Fibroblast of skin of left biceps (primary cell): ENCODE measurements at regions not wholly inside any gene's neighbourhood (a gene's known extent, or its start where the extent isn't known, plus 50 kb on each side); places are given as distances from the start of the nearest gene placed in this dataset.
"Not testable (repeated sequence)": the region's sequence is repeated elsewhere in the genome, so short reads cannot be mapped to it uniquely, and the experiment has no call there.

Experiments used
- DNase-seq, 2 experiments: peaks; one replicate each; pipeline ENCODE4 v3.0.0-alpha.2; 2013; ENCODE audit warnings: low read depth in 2 of 2

DNA sequence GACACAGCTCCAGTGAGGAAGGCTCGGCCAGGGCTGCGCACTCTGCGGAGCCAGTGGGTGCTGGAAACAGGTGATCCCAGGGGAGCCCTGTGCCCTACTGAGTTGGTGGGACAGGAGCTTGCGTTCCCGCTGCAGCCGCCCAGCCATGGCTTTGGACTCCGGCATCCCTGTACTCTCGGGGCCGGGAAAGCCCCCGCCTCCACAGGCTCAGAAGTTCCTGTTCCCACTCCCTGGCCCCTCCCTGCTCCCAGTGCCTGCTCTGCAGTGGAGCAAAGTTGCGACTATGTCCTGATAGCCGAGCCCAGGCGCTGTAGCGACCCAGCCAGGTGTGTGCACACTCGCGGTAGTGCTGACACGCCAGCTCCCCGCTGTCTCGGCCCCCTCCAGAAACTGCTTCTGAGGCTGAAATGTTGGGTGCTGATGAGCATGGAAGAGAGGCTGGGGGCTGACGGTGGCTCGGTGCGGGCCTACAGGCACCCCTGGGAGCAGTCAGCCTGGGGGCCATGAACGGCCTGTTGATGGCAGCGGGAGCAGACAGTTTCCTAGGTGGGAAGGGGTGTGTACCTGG, 344.6 kb upstream of the MGAT4C start:
- DNase-seq: no peak

DNA sequence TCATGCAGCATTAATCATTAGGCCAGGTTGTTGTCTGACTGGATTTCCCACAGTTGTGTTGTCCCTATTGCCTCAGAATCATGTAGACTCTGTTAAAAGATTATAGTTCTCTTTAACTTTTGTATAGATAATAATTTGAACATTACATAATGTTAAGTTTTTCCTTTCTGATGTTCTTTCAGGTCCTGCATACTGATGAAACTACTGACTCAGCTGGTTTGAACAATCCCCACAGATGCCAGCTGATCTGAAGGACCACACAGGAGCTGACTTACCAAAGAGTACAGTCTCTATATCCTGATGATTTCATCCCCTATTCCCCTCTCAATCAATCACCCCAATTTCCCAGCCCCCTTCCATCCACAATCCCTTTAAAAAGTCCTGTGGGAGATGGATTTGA, 341.2 kb upstream of the MGAT4C start:
- DNase-seq: no peak

- DNase-seq: no peak
Measured at GRCh38 chr12:86590296-86590695, 334.1 kb upstream of the MGAT4C start.

DNA sequence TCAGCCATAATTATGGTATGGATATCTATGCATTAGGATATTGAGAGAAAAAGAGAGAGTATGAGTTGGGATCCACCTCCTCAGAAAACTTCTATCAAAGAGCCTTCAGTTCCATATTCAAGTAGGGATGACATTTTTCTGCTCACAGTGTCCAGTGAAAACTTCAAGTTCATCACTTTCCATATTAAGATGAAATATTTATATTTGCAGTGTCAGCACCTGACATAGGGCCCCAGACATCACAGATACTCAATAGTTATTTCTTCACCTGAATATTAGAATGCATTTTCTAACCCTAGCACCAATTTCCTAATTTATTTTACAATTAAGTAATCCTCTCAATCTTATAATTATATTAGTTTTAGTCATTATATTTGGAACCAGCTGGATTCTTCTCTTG, 318.0 kb upstream of the MGAT4C start:
- DNase-seq: no peak

DNA sequence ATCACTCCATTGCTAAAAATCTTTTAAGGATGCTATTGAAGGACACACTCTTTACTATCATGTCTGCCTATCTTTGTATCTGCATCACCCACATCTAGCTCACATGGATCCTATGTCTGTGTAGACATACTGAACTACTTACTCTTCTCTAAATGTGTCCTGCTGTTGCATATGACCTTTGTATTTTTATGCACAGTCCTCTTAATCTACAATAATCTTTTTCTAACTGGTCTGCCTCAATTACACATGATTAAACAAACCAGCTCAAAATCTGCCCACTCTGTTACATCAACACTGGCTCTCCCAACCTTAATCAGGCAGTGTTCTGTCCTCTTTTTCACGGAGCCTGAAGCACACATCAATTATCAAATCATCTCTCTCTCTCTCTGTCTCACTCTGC, 316.3 kb upstream of the MGAT4C start:
- no peak for DNase-seq

DNA sequence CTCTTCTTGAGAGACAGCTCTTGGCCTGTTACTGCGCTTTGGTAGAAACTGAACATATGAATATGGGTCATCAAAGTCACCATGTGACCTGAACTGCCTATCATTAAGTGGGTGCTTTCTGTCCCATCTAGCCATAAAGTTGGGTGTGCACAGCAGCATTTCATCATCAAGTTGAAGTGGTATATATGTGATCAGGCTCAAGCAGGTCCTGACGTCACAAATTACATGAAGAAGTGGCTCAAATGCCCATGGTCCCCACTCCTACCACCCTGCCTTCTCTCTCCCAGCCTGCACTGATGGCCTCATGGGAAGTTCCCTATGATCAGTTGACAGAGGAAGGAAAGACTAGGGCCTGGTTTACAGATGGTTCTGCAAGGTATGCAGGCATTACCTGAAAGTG, 308.8 kb upstream of the MGAT4C start:
- DNase-seq: no peak

DNA sequence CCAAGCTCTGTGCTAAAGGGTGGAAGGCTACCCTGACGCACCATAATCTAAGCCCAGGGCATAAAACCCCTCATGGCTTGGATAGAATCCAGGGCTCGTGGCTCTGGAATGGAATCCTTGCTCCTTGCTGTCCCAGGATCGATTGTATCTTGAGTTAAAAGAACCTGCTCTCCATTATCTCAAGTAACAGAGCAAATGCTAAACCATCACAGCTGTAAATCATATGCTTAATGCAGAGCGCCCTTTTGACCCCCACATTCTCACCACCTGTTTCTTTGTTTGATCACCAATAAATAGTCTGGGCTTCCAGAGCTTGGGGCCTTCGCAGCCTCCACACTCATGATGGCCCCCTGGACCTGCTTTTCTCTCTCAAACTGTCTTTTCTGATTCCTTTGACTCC, 299.3 kb upstream of the MGAT4C start:
- not testable (repeated sequence) for DNase-seq

- no peak for DNase-seq
Measured at GRCh38 chr12:86551146-86551571, 295.0 kb upstream of the MGAT4C start.

- DNase-seq: no peak
Measured at GRCh38 chr12:86550218-86551145, 294.3 kb upstream of the MGAT4C start.

DNA sequence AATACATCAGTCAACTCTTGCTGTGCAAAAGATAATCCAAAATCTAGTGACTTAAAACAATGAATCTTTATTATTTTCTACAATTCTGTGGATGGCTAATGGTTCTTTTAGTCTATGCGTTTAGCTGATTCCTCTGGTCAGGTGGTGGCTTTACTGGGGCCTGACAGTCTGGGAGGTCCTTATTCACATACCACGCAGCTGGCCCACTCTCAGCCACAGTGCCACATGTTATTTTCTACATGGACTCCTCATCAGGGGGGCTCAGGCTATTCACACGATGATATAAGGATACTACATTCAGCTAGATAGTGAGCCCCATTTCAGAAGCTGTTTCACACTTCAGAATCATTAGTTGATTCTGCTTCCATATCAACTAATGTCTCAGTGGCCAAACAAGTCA, 287.5 kb upstream of the MGAT4C start:
- DNase-seq: no peak

DNA sequence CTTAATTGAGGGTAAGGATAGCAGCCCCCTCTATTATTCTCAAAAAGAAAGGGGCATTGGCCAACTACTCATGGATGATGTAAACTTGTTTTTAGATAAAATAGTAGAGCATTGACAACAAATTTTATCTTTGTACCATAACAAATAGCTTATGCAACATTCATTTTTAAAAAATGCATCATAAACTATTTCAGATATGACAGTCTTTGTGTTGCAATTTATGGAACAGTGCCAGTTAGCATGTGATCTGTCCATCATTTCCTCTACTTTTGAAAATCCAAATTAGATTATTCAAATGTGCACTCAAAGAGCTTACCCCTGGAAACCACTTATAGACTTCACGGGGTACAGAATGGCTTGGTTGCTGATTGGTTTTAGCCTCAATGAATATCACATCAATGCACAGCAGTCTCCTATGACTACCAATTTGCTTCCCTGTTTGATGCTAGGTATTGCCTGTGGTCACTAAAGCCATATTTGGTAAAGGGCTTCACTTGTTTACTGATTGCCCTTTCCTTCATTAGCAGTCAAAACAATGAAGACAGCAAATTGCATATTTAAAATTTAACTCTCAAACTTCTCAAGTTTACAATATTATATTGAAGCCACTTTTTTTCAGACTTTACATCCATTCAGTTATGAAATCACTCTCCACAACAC, 274.9 kb upstream of the MGAT4C start:
- DNase-seq: no peak

- DNase-seq: no peak
Measured at GRCh38 chr12:86526060-86526595, 269.9 kb upstream of the MGAT4C start.

- DNase-seq: no peak
Measured at GRCh38 chr12:86523844-86524243, 267.7 kb upstream of the MGAT4C start.

DNA sequence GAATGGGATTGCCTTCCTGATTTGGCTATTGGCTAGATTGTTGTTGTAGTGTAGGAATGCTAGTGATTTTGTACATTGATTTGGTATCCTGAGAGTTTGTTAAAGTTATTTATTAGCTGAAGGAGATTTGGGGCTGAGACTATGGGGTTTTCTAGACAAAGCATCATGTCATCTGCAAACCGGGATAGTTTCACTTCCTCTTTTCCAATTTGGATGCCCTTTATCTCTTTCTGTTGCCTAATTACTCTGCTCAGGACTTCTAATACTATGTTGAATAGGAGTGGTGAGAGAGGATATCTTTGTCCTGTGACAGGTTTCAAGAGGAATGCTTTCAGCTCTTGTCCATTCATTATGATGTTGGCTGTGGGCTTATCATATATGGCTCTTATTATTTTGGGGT, 265.7 kb upstream of the MGAT4C start:
- no peak for DNase-seq

DNA sequence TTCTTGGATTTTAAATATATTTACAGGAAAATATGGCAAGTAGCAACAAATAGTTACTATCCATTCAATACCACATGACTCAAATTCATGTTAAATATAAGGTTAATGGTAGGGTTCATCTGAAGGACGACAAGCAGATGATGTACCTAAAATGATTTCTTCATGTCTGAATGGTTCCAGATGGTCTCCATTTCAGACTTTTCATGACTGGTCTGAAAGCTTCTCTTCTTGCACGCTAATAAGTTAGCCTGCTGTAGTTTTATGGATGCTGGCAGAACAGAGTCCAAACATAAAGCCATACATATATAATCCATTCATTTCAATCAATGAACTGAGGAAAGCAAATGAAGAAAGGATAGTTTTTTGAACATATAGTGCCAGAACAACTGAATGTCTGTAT, 257.0 kb upstream of the MGAT4C start:
- DNase-seq: peak; percentile 57 to 58

- DNase-seq: no peak
Measured at GRCh38 chr12:86496595-86496994, 240.4 kb upstream of the MGAT4C start.

- DNase-seq: no peak
Measured at GRCh38 chr12:86484473-86484872, 228.3 kb upstream of the MGAT4C start.

GRCh38 chr12:86473231-86473630, 217.0 kb upstream of the MGAT4C start:
- DNase-seq: no peak

- no peak for DNase-seq
Measured at GRCh38 chr12:86456776-86457175, 200.6 kb upstream of the MGAT4C start.

- DNase-seq: no peak
Measured at GRCh38 chr12:86456241-86456640, 200.1 kb upstream of the MGAT4C start.

DNA sequence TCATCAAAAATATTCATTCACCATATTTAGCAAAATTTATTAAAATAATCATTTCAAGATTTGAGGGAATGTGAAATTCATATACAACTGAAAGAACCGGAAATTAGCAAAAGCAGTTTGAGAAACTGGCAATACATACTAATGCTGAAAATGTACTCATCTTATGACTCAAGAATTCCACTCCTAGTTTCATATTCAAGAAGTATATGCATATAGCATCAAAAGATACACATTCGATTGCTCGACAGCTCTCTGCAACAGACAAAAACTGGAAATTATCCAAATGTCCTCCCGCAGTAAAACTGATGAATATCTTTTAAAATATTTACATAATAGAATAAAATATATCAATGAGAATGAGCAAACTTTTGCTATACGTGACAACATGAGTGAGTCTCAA, 189.2 kb upstream of the MGAT4C start:
- DNase-seq: no peak

GRCh38 chr12:86435053-86435452, 178.9 kb upstream of the MGAT4C start:
- no peak for DNase-seq

DNA sequence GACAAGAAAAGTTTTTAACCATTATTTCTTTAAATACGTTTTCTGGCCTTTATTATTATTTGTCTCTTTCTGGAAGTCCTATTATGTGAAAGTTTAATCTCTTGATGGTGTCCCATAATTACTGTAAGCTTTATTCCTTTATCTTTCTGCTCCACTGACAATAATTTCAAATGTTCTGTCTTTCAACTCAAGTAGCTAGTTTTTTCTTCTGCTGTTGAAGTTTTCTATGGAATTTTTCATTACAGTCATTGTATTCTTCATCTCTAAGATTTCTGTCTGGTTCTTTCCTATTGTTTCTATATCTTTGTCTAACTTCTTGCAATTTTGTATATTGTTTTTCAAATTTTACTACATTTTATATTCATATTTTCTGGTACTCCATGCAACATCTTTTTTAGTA, 173.6 kb upstream of the MGAT4C start:
- DNase-seq: no peak
